HEK293T (cell line): ENCODE measurements at regions not wholly inside any gene's neighbourhood (a gene's known extent, or its start where the extent isn't known, plus 50 kb on each side); places are given as distances from the start of the nearest gene placed in this dataset.

Experiments
- CTCF ChIA-PET: fragments of 350-600 bp; formaldehyde crosslinking; extraction: SDS; loops from one replicate; lab custom pipeline; 2021; ENCODE audit warnings: antibody characterized with exemption, inconsistent platforms; lab: Yijun Ruan, JAX
- POLR2A ChIA-PET: fragments of 350-600 bp; formaldehyde crosslinking; extraction: SDS; loops from one replicate; lab custom pipeline; 2020; ENCODE audit warnings: antibody characterized with exemption, inconsistent platforms; lab: Yijun Ruan, JAX
- DNase-seq: peaks from one replicate; pipeline ENCODE4 v3.0.0; 2012; ENCODE audit warnings: mixed read lengths; ENCODE audit errors: extremely low spot score
- ARNT ChIP-seq: fragments of 450-650 bp; IDR thresholded peaks from 2 replicates; pipeline ENCODE4 v1.6.1; 2017; ENCODE audit warnings: mild to moderate bottlenecking
- BHLHE40 ChIP-seq: fragments of 450-650 bp; IDR thresholded peaks from 2 replicates; pipeline ENCODE4 v1.6.1; 2016; ENCODE audit warnings: mild to moderate bottlenecking, moderate library complexity, borderline replicate concordance
- CTBP1 ChIP-seq: fragments of 450-650 bp; IDR thresholded peaks from 2 replicates; pipeline ENCODE4 v1.6.1; 2016; ENCODE audit warnings: borderline replicate concordance
- ELF4 ChIP-seq: fragments of 450-650 bp; IDR thresholded peaks from 2 replicates; pipeline ENCODE4 v1.6.1; 2017; ENCODE audit warnings: antibody characterized with exemption
- FOXA1 ChIP-seq: fragments of 450-650 bp; IDR thresholded peaks from 2 replicates; pipeline ENCODE4 v1.6.1; 2016; ENCODE audit warnings: mild to moderate bottlenecking
- FOXK2 ChIP-seq: fragments of 450-650 bp; IDR thresholded peaks from 2 replicates; pipeline ENCODE4 v1.6.1; 2016; ENCODE audit warnings: mild to moderate bottlenecking
- FOXM1 ChIP-seq: fragments of 450-650 bp; IDR thresholded peaks from 2 replicates; pipeline ENCODE4 v1.6.1; 2017; ENCODE audit warnings: mild to moderate bottlenecking, borderline replicate concordance
- HDGF ChIP-seq: fragments of 450-650 bp; IDR thresholded peaks from 2 replicates; pipeline ENCODE4 v1.6.1; 2017; ENCODE audit warnings: antibody characterized with exemption, borderline replicate concordance
- L3MBTL2 ChIP-seq: fragments of 450-650 bp; conservative IDR thresholded peaks from 2 replicates; pipeline ENCODE4 v1.6.1; 2016; ENCODE audit warnings: mild to moderate bottlenecking
- LEF1 ChIP-seq: fragments of 450-650 bp; IDR thresholded peaks from 2 replicates; pipeline ENCODE4 v1.6.1; 2017; ENCODE audit warnings: mild to moderate bottlenecking, borderline replicate concordance
- NFRKB ChIP-seq: fragments of 450-650 bp; IDR thresholded peaks from 2 replicates; pipeline ENCODE4 v1.6.1; 2016; ENCODE audit warnings: mild to moderate bottlenecking, moderate library complexity
- PKNOX1 ChIP-seq: fragments of 450-650 bp; IDR thresholded peaks from 2 replicates; pipeline ENCODE4 v1.6.1; 2016
- SP1 ChIP-seq: fragments of 450-650 bp; IDR thresholded peaks from 2 replicates; pipeline ENCODE4 v1.6.1; 2017
- SUZ12 ChIP-seq: fragments of 450-650 bp; IDR thresholded peaks from 2 replicates; pipeline ENCODE4 v1.6.1; 2016; ENCODE audit warnings: mild to moderate bottlenecking
- TARDBP ChIP-seq: fragments of 450-650 bp; IDR thresholded peaks from 2 replicates; pipeline ENCODE4 v1.6.1; 2016
- ZNF384 ChIP-seq: fragments of 450-650 bp; IDR thresholded peaks from 2 replicates; pipeline ENCODE4 v1.6.1; 2016

- TF ChIP-seq TARDBP (no peak), LEF1 (no peak), FOXM1 (no peak), FOXA1 (no peak), PKNOX1 (no peak), HDGF (no peak), SP1 (no peak), BHLHE40 (no peak), ZNF384 (no peak), ARNT (no peak), NFRKB (no peak), L3MBTL2 (no peak), FOXK2 (no peak), CTBP1 (no peak), SUZ12 (no peak), ELF4 (no peak)
- no peak for DNase-seq
- ChIA-PET CTCF (no interaction called here), POLR2A (no interaction called here)
Measured at GRCh38 chr22:35480627-35481550, 59.7 kb upstream of the RASD2 start.

GRCh38 chr22:35482311-35482710, 58.3 kb upstream of the RASD2 start:
- no peak for TF ChIP-seq ARNT
- TF ChIP-seq PKNOX1, result no peak
- no peak for TF ChIP-seq SUZ12
- TF ChIP-seq SP1, result no peak
- TF ChIP-seq BHLHE40, result no peak
- TF ChIP-seq CTBP1, result no peak
- no peak for TF ChIP-seq NFRKB
- no peak for TF ChIP-seq TARDBP
- TF ChIP-seq FOXM1, result no peak
- no peak for TF ChIP-seq ELF4
- no peak for TF ChIP-seq FOXK2
- CTCF ChIA-PET, result no interaction called here

GRCh38 chr22:35482974-35483373, 57.7 kb upstream of the RASD2 start:
- DNase-seq, result no peak
- ChIA-PET CTCF (no interaction called here), POLR2A (no interaction called here)
- TF ChIP-seq ZNF384 (no peak), HDGF (no peak), NFRKB (no peak), ELF4 (no peak), FOXK2 (no peak), FOXM1 (no peak), ARNT (no peak), SP1 (no peak), FOXA1 (no peak), BHLHE40 (no peak), SUZ12 (no peak), TARDBP (no peak), PKNOX1 (no peak), CTBP1 (no peak), L3MBTL2 (no peak), LEF1 (no peak)

More at GRCh38 chr22:35482311-35482710, 58.3 kb upstream of the RASD2 start:
- POLR2A ChIA-PET, result no interaction called here
- no peak for DNase-seq

GRCh38 chr22:35483730-35484129, 56.9 kb upstream of the RASD2 start:
- DNase-seq, result no peak
- POLR2A ChIA-PET, result no interaction called here
- CTCF ChIA-PET, result no interaction called here
- TF ChIP-seq NFRKB, result no peak

DNA sequence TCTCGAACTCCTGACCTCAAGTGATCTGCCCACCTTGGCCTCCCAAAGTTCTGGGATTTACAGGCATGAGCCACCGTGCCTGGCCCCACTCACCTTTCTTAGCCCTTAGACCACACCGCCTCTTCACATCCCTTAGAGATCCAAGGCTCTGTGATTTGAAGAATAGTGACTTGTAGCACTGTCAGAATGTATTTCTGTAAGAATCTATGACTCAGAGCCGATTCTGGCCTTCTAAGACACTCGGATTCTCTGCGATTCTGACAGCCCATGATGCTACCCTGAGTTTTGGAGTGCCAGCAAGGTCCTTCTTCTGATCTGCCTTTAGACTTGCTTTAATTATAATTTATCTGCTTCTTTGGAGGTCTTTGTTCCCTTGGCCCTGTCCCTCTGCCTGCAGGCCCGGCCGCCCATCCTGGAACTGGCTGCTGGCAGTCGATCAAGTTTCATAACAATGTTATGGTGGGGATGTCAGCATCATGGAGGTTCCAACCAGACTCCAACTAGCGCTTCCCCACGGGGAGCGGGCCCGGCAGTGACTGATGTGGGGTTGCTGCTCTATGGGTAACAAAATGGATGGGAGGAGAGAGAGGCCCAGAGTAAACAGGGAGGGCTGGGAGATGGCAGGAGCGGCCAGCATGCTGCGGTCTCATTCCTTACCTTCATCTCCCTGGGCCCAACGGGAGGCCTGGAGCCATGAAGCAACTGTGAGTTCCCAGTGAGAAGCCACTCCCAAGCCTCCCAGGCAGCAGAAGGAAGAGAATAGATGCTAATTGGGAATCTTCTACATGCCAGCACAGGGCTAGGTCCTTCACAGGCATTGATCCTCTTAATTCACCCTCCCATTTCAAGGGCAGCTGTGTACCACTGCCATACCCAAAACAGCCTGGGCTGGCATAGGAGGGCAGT, 55.7 kb upstream of the RASD2 start:
- ChIA-PET CTCF (interaction anchor here (0.7 kb wide), 1 partner anchor 18 kb away, joined by 5 read pairs; no protein-coding TSS in a partner anchor), POLR2A (no interaction called here)
- no peak for DNase-seq
- TF ChIP-seq FOXA1 (no peak), TARDBP (no peak), FOXM1 (no peak), NFRKB (no peak), HDGF (no peak), LEF1 (no peak), ZNF384 (no peak), SP1 (no peak), L3MBTL2 (no peak), SUZ12 (no peak), ARNT (no peak), BHLHE40 (no peak), FOXK2 (no peak), CTBP1 (no peak)
